Activated CD8-positive, alpha-beta T cell treated with anti-CD3 and anti-CD28 coated beads, Interleukin-2, amount 10 ng/mL, durations not matched to agents 7 days and 5 days (primary cell): ENCODE measurements at regions not wholly inside any gene's neighbourhood (a gene's known extent, or its start where the extent isn't known, plus 50 kb on each side); places are given as distances from the start of the nearest gene placed in this dataset.
"Not testable (repeated sequence)": the region's sequence is repeated elsewhere in the genome, so short reads cannot be mapped to it uniquely, and the experiment has no call there.

Source experiments
- ATAC-seq: fragments of 150-1000 bp; cut with Tn5 transposase; one replicate; pipeline ENCODE4 v1.10.0; 2021; ENCODE audit warnings: moderate library complexity
- CTCF ChIA-PET: fragments of 350-600 bp; sonication (Branson Sonifier 250); formaldehyde crosslinking; loops from one replicate; lab custom pipeline; 2021; ENCODE audit warnings: antibody characterized with exemption; lab: Charles Lee
- POLR2A ChIA-PET: fragments of 350-600 bp; sonication (Branson Sonifier 250); formaldehyde crosslinking; loops from one replicate; lab custom pipeline; 2021; ENCODE audit warnings: antibody characterized with exemption; lab: Charles Lee
- DNase-seq: peaks from one replicate; pipeline ENCODE4 v3.0.0-alpha.2; 2020
- H3K27ac Mint-ChIP-seq: one replicate; pipeline ENCODE4 v1.8.0; 2021; ENCODE audit warnings: mild to moderate bottlenecking, mixed read lengths
- H3K27me3 Mint-ChIP-seq: one replicate; pipeline ENCODE4 v1.8.0; 2021; ENCODE audit warnings: low read depth, mixed read lengths
- H3K36me3 Mint-ChIP-seq: one replicate; pipeline ENCODE4 v1.8.0; 2021; ENCODE audit warnings: low read depth, mixed read lengths
- H3K4me1 Mint-ChIP-seq: one replicate; pipeline ENCODE4 v1.8.0; 2021; ENCODE audit warnings: low read depth, mixed read lengths
- H3K4me3 Mint-ChIP-seq: one replicate; pipeline ENCODE4 v1.8.0; 2021; ENCODE audit warnings: mild to moderate bottlenecking, mixed read lengths
- H3K9me3 Mint-ChIP-seq: one replicate; pipeline ENCODE4 v1.8.0; 2022; ENCODE audit warnings: mixed read lengths; ENCODE audit not compliant: insufficient read depth

DNA sequence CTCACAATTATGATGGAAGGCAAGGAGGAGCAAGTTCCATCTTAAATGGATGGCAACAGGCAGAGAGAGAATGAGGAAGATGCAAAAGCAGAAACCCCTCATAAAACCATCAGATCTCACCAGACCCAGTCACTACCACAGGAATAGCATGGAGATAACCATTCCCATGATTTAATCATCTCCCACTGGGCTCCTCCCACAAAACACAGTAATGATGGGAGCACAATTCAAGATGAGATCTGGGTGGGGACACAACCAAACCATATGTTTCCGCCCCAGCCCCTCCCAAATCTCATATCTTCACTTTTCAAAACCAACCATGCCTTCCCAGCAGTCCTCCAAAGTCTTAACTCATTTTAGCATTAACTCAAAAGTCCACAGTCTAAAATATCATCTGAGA, 304.0 kb downstream of the TUSC1 start:
- H3K27me3 Mint-ChIP-seq = no peaks in the 10 kb centered on the region
- H3K36me3 Mint-ChIP-seq = no peaks in the 10 kb centered on the region
- H3K4me3 Mint-ChIP-seq = no peak overlapping the region
- ChIA-PET POLR2A (no interaction called here), CTCF (no interaction called here)
- peaks cover 14% of the 10 kb centered on the region for H3K9me3 Mint-ChIP-seq
- no peaks in the 10 kb centered on the region for H3K4me1 Mint-ChIP-seq
- DNase-seq (no peak), ATAC-seq (no peak)
- no peak overlapping the region for H3K27ac Mint-ChIP-seq

GRCh38 chr9:25366906-25367305, 311.3 kb downstream of the TUSC1 start:
- H3K4me3 Mint-ChIP-seq = no peak overlapping the region
- no peaks in the 10 kb centered on the region for H3K4me1 Mint-ChIP-seq
- ChIA-PET POLR2A (no interaction called here), CTCF (no interaction called here)
- H3K36me3 Mint-ChIP-seq = no peaks in the 10 kb centered on the region
- H3K9me3 Mint-ChIP-seq = peaks cover 13% of the 10 kb centered on the region
- H3K27me3 Mint-ChIP-seq = no peaks in the 10 kb centered on the region
- H3K27ac Mint-ChIP-seq = no peak overlapping the region
- ATAC-seq (no peak), DNase-seq (no peak)

- no peaks in the 10 kb centered on the region for H3K36me3 Mint-ChIP-seq
- H3K27ac Mint-ChIP-seq = no peak overlapping the region
- ATAC-seq (no peak), DNase-seq (no peak)
- no peaks in the 10 kb centered on the region for H3K4me1 Mint-ChIP-seq
- H3K4me3 Mint-ChIP-seq = no peak overlapping the region
- CTCF ChIA-PET = no interaction called here
- POLR2A ChIA-PET = no interaction called here
- H3K27me3 Mint-ChIP-seq = no peaks in the 10 kb centered on the region
- H3K9me3 Mint-ChIP-seq = peaks cover 21% of the 10 kb centered on the region
Observed at GRCh38 chr9:25353783-25354182, 324.5 kb downstream of the TUSC1 start.

- H3K36me3 Mint-ChIP-seq = no peaks in the 10 kb centered on the region
- ATAC-seq = no peak
- no peak overlapping the region for H3K4me3 Mint-ChIP-seq
- H3K27me3 Mint-ChIP-seq = no peaks in the 10 kb centered on the region
- POLR2A ChIA-PET = no interaction called here
- no peak for DNase-seq
- peaks cover 11% of the 10 kb centered on the region for H3K9me3 Mint-ChIP-seq
- H3K4me1 Mint-ChIP-seq = no peaks in the 10 kb centered on the region
- CTCF ChIA-PET = no interaction called here
- no peak overlapping the region for H3K27ac Mint-ChIP-seq
Observed at GRCh38 chr9:25350011-25350410, 328.2 kb downstream of the TUSC1 start.

DNA sequence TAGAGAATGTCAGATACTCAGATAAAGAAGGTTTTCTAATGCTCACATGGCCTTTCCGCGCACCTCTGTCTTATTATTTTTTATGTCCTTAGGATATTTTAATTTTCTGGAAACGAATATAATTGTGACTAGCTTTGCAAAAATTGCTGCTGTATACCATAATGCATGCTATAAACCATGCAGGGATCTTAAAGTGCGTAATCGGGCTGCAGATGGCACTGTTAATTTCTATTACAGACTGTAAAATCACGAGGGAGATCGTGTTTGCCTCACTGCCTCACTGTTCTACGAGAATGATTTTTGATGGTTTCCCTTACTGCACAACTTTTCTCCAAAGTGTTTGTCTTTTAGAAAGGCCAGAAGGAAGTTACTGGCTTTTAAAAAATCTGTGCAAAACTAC, 356.1 kb downstream of the TUSC1 start:
- H3K4me3 Mint-ChIP-seq = no peak overlapping the region
- H3K9me3 Mint-ChIP-seq = peaks cover 11% of the 10 kb centered on the region
- DNase-seq (no peak), ATAC-seq (no peak)
- POLR2A ChIA-PET = no interaction called here
- no peaks in the 10 kb centered on the region for H3K36me3 Mint-ChIP-seq
- CTCF ChIA-PET = no interaction called here
- no peak overlapping the region for H3K27ac Mint-ChIP-seq
- H3K27me3 Mint-ChIP-seq = no peaks in the 10 kb centered on the region
- H3K4me1 Mint-ChIP-seq = no peaks in the 10 kb centered on the region

DNA sequence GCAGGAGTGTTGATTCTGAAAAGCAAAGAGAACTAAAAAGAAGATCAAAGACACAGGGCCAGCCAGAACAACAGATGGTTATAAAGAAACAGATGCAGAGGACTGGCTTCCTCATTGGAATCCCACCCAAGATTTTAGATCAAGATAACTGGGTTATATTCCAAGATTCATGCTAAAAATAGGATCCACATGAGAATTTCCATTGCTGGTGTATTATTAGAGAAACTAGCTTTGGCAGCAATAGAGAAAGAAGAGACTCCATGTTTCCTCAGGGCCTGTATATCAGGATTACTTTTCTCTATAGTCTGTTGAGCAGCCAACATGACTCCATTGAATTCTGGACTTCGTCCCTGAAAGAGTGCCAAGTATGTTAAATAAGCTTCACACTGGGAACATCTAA, 367.3 kb downstream of the TUSC1 start:
- H3K27ac Mint-ChIP-seq = no peak overlapping the region
- ChIA-PET POLR2A (no interaction called here), CTCF (no interaction called here)
- no peaks in the 10 kb centered on the region for H3K4me1 Mint-ChIP-seq
- H3K36me3 Mint-ChIP-seq = no peaks in the 10 kb centered on the region
- H3K9me3 Mint-ChIP-seq = peaks cover 39% of the 10 kb centered on the region
- H3K27me3 Mint-ChIP-seq = no peaks in the 10 kb centered on the region
- DNase-seq (no peak), ATAC-seq (no peak)
- H3K4me3 Mint-ChIP-seq = no peak overlapping the region

DNA sequence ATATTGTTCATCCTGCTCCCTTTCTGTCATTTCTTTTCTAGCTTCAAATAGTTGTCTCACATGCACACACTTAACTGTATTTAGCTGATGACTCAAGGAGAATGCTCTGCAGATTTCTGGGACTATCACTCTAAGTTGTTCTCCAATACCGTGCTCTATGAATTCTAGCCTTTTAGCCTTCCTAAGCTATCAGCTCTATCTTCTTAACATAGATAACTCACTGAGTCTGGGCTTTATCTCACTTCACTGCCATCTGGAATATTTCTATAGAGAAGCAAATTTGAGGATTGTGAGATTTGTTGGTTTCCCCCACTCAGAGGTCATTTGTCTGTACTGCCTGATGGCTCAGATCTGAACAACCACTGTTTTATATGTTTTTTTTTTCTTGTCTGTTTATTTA, 369.7 kb downstream of the TUSC1 start:
- no peak overlapping the region for H3K4me3 Mint-ChIP-seq
- DNase-seq (no peak), ATAC-seq (no peak)
- no peaks in the 10 kb centered on the region for H3K36me3 Mint-ChIP-seq
- no peak overlapping the region for H3K27ac Mint-ChIP-seq
- H3K4me1 Mint-ChIP-seq = no peaks in the 10 kb centered on the region
- H3K9me3 Mint-ChIP-seq = peaks cover 43% of the 10 kb centered on the region
- CTCF ChIA-PET = no interaction called here
- POLR2A ChIA-PET = no interaction called here
- no peaks in the 10 kb centered on the region for H3K27me3 Mint-ChIP-seq

DNA sequence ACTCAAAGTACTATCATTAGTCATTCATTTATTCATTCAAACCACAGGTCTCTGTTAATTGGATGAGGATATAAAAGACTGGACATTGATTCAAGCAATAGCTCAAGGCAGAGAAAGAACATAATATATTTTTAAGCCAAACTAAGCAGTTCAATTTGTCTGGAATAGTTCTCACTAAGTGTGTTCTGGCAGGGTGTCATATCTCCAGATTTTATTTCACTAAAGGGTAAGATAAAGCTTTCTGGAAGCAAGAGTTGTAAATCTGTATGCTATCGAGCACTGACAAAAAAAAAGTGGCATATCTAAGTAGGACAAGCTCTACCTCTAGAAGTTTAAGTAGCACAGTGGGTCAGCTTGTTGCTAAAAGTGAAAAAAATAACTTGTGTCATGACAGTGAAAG, 375.6 kb downstream of the TUSC1 start:
- DNase-seq (no peak), ATAC-seq (no peak)
- no peaks in the 10 kb centered on the region for H3K27me3 Mint-ChIP-seq
- peaks cover 31% of the 10 kb centered on the region for H3K9me3 Mint-ChIP-seq
- H3K4me1 Mint-ChIP-seq = no peaks in the 10 kb centered on the region
- no peaks in the 10 kb centered on the region for H3K36me3 Mint-ChIP-seq
- POLR2A ChIA-PET = no interaction called here
- no peak overlapping the region for H3K4me3 Mint-ChIP-seq
- CTCF ChIA-PET = no interaction called here
- no peak overlapping the region for H3K27ac Mint-ChIP-seq

GRCh38 chr9:25288195-25288594, 390.0 kb downstream of the TUSC1 start:
- POLR2A ChIA-PET, ATAC-seq, H3K27me3 Mint-ChIP-seq, H3K4me3 Mint-ChIP-seq, CTCF ChIA-PET, DNase-seq, H3K4me1 Mint-ChIP-seq, H3K27ac Mint-ChIP-seq, H3K36me3 Mint-ChIP-seq: not testable (repeated sequence)
- peaks cover 14% of the 10 kb centered on the region for H3K9me3 Mint-ChIP-seq

GRCh38 chr9:25284365-25284764, 393.9 kb downstream of the TUSC1 start:
- H3K4me1 Mint-ChIP-seq = no peaks in the 10 kb centered on the region
- no peak for ATAC-seq
- H3K9me3 Mint-ChIP-seq = peaks cover 13% of the 10 kb centered on the region
- no peaks in the 10 kb centered on the region for H3K36me3 Mint-ChIP-seq
- CTCF ChIA-PET = no interaction called here
- H3K27me3 Mint-ChIP-seq = no peaks in the 10 kb centered on the region
- H3K4me3 Mint-ChIP-seq = no peak overlapping the region
- H3K27ac Mint-ChIP-seq = no peak overlapping the region
- no peak for DNase-seq
- POLR2A ChIA-PET = interaction anchor here (0.6 kb wide), 1 partner anchor 460 kb away, joined by 3 read pairs; no protein-coding TSS in a partner anchor

GRCh38 chr9:25282946-25283345, 395.3 kb downstream of the TUSC1 start:
- H3K36me3 Mint-ChIP-seq = no peaks in the 10 kb centered on the region
- ChIA-PET CTCF (no interaction called here), POLR2A (no interaction called here)
- DNase-seq (no peak), ATAC-seq (no peak)
- H3K27me3 Mint-ChIP-seq = no peaks in the 10 kb centered on the region
- H3K9me3 Mint-ChIP-seq = peaks cover 9% of the 10 kb centered on the region
- H3K27ac Mint-ChIP-seq = no peak overlapping the region
- no peaks in the 10 kb centered on the region for H3K4me1 Mint-ChIP-seq
- no peak overlapping the region for H3K4me3 Mint-ChIP-seq

GRCh38 chr9:25261445-25261844, 416.8 kb downstream of the TUSC1 start:
- CTCF ChIA-PET = no interaction called here
- H3K4me1 Mint-ChIP-seq = no peaks in the 10 kb centered on the region
- H3K27me3 Mint-ChIP-seq = no peaks in the 10 kb centered on the region
- no peak for DNase-seq
- POLR2A ChIA-PET = no interaction called here
- no peak overlapping the region for H3K4me3 Mint-ChIP-seq
- peaks cover 37% of the 10 kb centered on the region for H3K9me3 Mint-ChIP-seq
- no peak for ATAC-seq
- no peaks in the 10 kb centered on the region for H3K36me3 Mint-ChIP-seq
- H3K27ac Mint-ChIP-seq = no peak overlapping the region

- ChIA-PET CTCF (no interaction called here), POLR2A (no interaction called here)
- no peak for ATAC-seq
- Mint-ChIP-seq H3K9me3 (peaks cover 32% of the 10 kb centered on the region), H3K4me1 (no peaks in the 10 kb centered on the region), H3K27me3 (no peaks in the 10 kb centered on the region), H3K27ac (no peak overlapping the region), H3K36me3 (no peaks in the 10 kb centered on the region), H3K4me3 (no peak overlapping the region)
- DNase-seq = no peak
Observed at GRCh38 chr9:25260046-25260445, 418.2 kb downstream of the TUSC1 start.
